Parathyroid adenoma (tissue), 2 donors: ENCODE measurements at regions not wholly inside any gene's neighbourhood (a gene's known extent, or its start where the extent isn't known, plus 50 kb on each side); places are given as distances from the start of the nearest gene placed in this dataset.

Experiments used
- H2AFZ ChIP-seq: fragments of 300-600 bp; sonication (generic); one replicate; pipeline ENCODE4 v1.7.0; 2017; ENCODE audit warnings: antibody characterized with exemption, mild to moderate bottlenecking
- H3K27ac ChIP-seq: fragments of 300-600 bp; sonication (generic); one replicate; pipeline ENCODE4 v1.7.0; 2017
- H3K27me3 ChIP-seq: fragments of 300-600 bp; sonication (generic); one replicate; pipeline ENCODE4 v1.7.0; 2017; ENCODE audit warnings: low read length; ENCODE audit not compliant: control insufficient read depth, insufficient read depth
- H3K36me3 ChIP-seq: fragments of 300-600 bp; sonication (generic); one replicate; pipeline ENCODE4 v1.7.0; 2017; ENCODE audit warnings: low read length; ENCODE audit not compliant: control insufficient read depth, insufficient read depth
- H3K4me1 ChIP-seq: fragments of 300-600 bp; sonication (generic); one replicate; pipeline ENCODE4 v1.7.0; 2017; ENCODE audit warnings: control low read depth
- H3K4me2 ChIP-seq: fragments of 300-600 bp; sonication (generic); one replicate; pipeline ENCODE4 v1.7.0; 2017; ENCODE audit warnings: low read length
- H3K4me3 ChIP-seq: fragments of 300-600 bp; sonication (generic); one replicate; pipeline ENCODE4 v1.7.0; 2017; ENCODE audit warnings: low read depth, low read length
- H3K79me2 ChIP-seq: fragments of 300-600 bp; sonication (generic); one replicate; pipeline ENCODE4 v1.7.0; 2017; ENCODE audit warnings: control low read depth
- H3K9ac ChIP-seq: fragments of 300-600 bp; sonication (generic); one replicate; pipeline ENCODE4 v1.7.0; 2017; ENCODE audit warnings: mild to moderate bottlenecking
- H3K9me3 ChIP-seq: fragments of 300-600 bp; sonication (generic); one replicate; pipeline ENCODE4 v1.7.0; 2017; ENCODE audit warnings: low read length; ENCODE audit not compliant: control insufficient read depth
- CTCF ChIP-seq: fragments of 300-600 bp; sonication (generic); IDR thresholded peaks from one replicate; pipeline ENCODE4 v1.7.0; 2017; ENCODE audit warnings: antibody characterized with exemption, mild to moderate bottlenecking
- donor health status: primary hyperparathyroidism.

- Histone ChIP-seq H3K9ac (no peak overlapping the region), H3K4me1 (no peaks in the 10 kb centered on the region), H3K9me3 (no peaks in the 10 kb centered on the region), H3K36me3 (no peaks in the 10 kb centered on the region), H3K27me3 (no peaks in the 10 kb centered on the region), H3K4me3 (no peak overlapping the region), H3K4me2 (no peak overlapping the region), H3K79me2 (no peaks in the 10 kb centered on the region), H2AFZ (no peak overlapping the region), H3K27ac (no peak overlapping the region)
- no peak for TF ChIP-seq CTCF
Observed at GRCh38 chr3:36206956-36207580, 173.2 kb upstream of the STAC start.

- no peak for TF ChIP-seq CTCF
- no peak overlapping the region for H2AFZ ChIP-seq
- H3K4me1 ChIP-seq, result peaks cover 6% of the 10 kb centered on the region
- no peak overlapping the region for H3K4me2 ChIP-seq
- H3K9me3 ChIP-seq, result no peaks in the 10 kb centered on the region
- H3K27me3 ChIP-seq, result no peaks in the 10 kb centered on the region
- no peaks in the 10 kb centered on the region for H3K79me2 ChIP-seq
- no peak overlapping the region for H3K9ac ChIP-seq
- no peak overlapping the region for H3K4me3 ChIP-seq
- H3K36me3 ChIP-seq, result no peaks in the 10 kb centered on the region
- no peak overlapping the region for H3K27ac ChIP-seq
Observed at GRCh38 chr3:36210840-36211651, 169.3 kb upstream of the STAC start.

- Histone ChIP-seq H3K9ac (no peak overlapping the region), H3K36me3 (no peaks in the 10 kb centered on the region), H3K27me3 (no peaks in the 10 kb centered on the region), H2AFZ (no peak overlapping the region), H3K9me3 (no peaks in the 10 kb centered on the region), H3K4me2 (no peak overlapping the region), H3K27ac (no peak overlapping the region), H3K79me2 (no peaks in the 10 kb centered on the region), H3K4me1 (peaks cover 6% of the 10 kb centered on the region), H3K4me3 (no peak overlapping the region)
- no peak for TF ChIP-seq CTCF
Observed at GRCh38 chr3:36211652-36211999, 168.7 kb upstream of the STAC start.

- Histone ChIP-seq H3K9me3 (no peaks in the 10 kb centered on the region), H3K4me1 (peaks cover 6% of the 10 kb centered on the region), H3K4me3 (no peak overlapping the region), H3K27me3 (no peaks in the 10 kb centered on the region), H3K36me3 (no peaks in the 10 kb centered on the region), H3K4me2 (no peak overlapping the region), H3K9ac (no peak overlapping the region), H3K27ac (no peak overlapping the region), H2AFZ (no peak overlapping the region), H3K79me2 (no peaks in the 10 kb centered on the region)
- TF ChIP-seq CTCF, result no peak
Observed at GRCh38 chr3:36212251-36212650, 168.1 kb upstream of the STAC start.
